HG02885 (cell line): ENCODE measurements at regions not wholly inside any gene's neighbourhood (a gene's known extent, or its start where the extent isn't known, plus 50 kb on each side); places are given as distances from the start of the nearest gene placed in this dataset.
"Not testable (repeated sequence)": the region's sequence is repeated elsewhere in the genome, so short reads cannot be mapped to it uniquely, and the experiment has no call there.

ENCODE experiments used
- ATAC-seq: cut with Tn5 transposase; IDR thresholded peaks from one replicate; pipeline ENCODE4 v1.9.1; 2021; ENCODE audit warnings: mild to moderate bottlenecking; ENCODE audit not compliant: unreplicated experiment, poor library complexity

DNA sequence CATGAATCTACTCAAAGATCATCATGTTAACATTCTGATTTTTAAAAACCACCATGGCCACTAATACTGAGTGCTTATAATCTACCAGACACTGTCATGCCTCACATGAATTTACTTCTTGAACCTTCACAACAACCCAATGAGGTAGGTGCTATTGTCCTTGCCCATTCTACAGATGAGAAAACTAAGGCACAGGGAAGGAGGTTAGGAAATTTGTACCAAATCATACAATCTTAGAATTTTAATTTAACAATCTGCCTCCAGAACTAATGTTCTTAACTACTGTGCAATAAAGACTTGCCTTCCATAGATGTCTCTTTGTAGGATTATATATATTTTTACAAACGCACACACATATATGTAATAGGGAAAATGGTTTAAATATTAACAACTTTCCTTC lies 269.5 kb downstream of the ALDH8A1 start:
- no peak for ATAC-seq

- ATAC-seq: no peak
Observed at GRCh38 chr6:134680021-134680420, 269.9 kb downstream of the ALDH8A1 start.

- ATAC-seq: no peak
Observed at GRCh38 chr6:134678436-134678889, 271.4 kb downstream of the ALDH8A1 start.

DNA sequence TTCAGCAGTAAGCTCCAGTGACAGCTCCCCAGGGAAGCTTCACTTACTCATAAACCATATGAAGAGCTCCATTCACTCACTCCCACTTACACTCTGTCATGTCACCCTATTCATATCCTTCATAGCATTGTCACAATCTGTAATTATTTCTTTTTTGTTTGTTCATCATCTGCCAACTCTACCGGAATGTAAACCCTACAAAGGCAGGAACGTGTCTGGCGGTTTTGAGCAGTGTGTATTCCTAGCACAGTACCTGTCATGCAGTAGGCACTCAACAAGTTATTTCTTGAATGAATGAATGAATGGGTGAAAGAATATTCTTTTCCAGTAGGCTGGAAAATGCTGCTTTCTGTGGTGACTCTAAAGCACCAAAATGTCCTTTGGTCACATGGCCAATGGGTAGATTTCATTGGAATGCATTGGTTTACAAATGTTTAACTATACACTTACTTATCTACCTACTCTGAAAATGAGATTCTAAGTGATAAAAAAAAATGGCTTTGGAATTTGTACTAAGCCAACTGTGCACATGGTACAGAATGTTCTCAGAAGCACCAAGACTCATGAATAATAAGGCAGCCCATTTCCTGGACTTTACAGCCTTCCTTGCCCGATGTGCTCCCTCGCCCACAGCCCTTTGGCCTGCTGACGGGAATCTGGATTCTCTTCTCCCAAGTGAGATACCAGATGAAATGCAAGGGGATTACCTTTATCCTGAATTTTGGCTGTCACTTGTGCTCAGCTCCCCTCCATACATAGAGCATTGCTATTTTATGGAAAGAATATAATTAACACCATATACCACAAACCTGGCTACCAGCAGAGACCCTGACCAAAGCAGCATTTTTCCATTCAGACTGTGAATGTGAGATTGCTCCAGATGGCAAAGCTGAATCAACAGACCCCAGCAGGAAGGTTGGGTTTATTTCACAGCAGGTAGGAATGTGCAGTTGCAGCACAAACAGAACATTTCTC lies 273.3 kb downstream of the ALDH8A1 start:
- no peak for ATAC-seq

GRCh38 chr6:134675110-134676054 lies 274.5 kb downstream of the ALDH8A1 start:
- ATAC-seq: no peak

DNA sequence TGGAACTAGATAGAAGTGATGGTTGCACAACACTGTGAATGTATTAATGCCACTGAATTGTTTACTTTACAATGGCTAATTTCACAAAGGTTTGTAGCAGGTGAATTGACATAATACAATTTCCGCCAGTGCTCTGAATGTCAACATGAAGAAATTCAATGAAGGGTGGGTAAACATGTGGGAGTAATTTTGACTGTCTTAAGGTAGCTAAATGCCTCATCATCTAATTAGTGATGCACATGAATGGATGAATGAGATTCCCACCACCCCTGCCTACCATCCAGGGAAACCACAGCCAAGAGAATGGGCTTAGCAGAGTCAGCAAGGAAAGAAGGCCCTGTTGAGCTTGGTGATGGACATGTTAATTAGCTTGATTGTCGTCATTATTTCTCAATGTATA lies 275.3 kb downstream of the ALDH8A1 start:
- no peak for ATAC-seq

DNA sequence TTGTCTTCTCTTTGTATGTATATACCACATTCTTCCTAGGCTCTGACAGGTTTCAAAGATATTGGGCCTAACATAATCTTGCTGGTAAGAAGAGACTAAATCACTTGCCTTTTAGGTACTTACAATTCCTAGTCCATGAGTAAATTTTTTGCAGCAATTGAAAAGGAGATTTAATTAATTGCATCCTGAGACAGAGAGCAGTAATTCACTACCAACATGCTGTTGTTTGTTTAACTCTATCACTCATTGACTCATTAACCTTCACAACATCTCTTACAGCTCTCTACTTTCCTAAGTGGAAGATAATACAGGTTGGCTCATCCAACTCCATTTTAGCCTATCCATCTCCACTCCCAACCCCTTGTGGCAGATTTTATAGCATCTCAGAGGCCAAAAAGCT lies 280.4 kb downstream of the ALDH8A1 start:
- ATAC-seq: no peak

DNA sequence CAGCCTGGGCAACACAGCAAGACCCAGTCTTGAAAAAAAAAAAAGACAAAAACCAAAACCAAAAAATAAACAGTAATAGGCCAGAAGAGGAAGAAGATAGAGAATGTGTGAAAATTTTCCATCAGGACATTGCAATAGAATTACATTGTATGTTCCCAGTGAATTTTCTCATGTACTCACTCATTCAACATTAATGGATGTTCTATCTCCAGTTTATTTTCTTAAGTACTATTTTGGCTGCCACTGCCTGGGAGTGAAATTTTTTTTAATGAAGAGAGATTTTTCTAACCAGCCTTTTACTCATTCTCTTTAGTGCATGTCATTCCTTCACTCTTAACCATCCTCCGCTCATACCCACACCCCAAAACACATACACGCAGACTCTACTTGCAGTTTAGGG lies 282.8 kb downstream of the ALDH8A1 start:
- ATAC-seq: no peak

DNA sequence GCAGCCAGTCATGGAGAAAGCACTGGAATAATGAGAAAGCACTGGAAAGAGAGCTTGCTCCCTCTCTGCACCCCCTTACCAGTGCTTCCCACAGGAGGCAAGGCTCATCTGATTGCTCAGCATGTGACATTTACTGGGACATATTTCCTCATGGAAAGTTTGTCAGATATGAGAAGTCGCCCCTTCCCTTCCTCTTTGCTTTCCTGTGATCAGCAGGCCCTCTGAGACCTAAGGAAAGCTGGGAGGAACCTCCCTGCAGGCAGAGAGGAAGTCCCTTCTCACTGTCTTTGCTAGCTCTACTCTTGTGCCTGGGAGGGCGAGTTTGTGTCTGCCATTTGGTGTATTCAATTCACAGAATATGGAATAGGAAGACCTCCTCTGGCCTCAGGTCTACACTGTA lies 283.8 kb downstream of the ALDH8A1 start:
- ATAC-seq: no peak

GRCh38 chr6:134665029-134665723 lies 284.7 kb downstream of the ALDH8A1 start:
- ATAC-seq: no peak

GRCh38 chr6:134663800-134664535 lies 285.9 kb downstream of the ALDH8A1 start:
- ATAC-seq: no peak

DNA sequence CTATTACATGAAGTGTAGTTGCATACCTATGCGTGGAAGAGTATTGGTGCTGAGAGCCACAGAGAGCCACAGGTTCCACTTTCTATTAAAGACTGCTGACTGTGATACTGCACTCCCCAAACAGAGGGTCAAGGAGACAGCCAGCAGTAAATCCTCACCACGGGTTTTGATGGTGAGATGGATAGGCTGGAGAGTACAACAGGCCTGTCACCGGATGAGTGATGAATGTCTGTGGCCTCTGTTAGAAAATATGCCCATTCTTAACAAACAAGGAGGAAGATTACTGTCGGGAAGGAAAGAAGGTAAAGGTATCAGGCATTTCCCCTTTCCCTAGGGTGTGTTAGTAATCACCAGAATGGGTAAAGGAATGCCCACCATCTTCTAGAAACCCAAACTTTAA lies 286.5 kb downstream of the ALDH8A1 start:
- ATAC-seq: no peak

GRCh38 chr6:134662077-134662700 lies 287.7 kb downstream of the ALDH8A1 start:
- ATAC-seq: no peak

GRCh38 chr6:134659885-134660284 lies 290.0 kb downstream of the ALDH8A1 start:
- not testable (repeated sequence) for ATAC-seq

DNA sequence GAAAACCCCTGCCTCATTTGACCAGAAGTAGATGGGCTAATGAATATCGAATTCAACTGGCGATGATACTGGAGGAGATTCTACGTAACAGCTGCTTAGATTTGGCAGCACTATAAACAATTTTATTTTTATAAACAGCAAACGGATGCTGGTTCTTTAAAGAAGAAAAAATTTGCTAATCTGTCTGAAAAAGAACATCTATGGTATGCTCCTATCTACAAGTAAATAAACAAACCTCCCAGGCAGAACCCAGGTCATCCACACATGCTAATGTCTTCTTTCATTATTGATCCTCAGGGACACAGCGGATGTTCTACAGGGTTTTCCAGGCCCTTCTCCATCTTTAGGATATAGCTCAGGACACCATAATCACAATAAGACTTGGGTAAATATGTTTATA lies 291.3 kb downstream of the ALDH8A1 start:
- no peak for ATAC-seq

DNA sequence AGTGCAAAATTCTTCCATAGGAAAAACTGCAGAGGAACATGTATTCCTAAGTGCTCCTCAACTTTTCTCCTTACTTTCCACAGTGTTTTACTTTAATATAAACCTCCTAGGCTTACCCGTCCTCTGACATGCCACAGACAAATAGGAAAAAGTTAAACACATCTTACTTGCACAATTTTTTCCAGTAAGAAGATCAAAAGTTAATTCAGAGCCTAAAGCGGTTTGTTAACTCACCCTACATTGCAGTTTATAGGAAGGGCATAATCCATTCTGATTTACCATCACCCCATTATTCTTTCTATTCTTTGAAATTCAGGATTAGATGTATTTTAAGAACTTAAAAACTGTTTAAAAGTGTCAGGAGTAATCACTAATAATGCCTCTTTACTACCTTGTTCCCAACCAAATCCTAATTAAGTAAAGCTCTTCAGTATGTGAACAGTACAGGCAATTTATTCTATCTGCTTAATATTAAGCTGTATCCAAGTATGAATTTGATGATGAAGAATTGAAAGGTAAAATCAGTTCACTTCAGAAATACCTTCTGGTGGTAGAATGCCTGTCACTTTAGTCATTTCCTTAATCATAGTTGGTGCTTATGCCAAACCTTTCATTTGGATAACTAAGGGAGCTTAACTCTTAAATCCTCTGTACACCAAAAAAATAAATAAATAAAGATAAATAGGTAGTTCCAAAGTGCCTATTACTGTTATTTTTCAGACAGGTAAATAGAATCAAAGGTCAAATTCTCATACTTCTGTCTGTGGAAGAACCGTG lies 292.0 kb downstream of the ALDH8A1 start:
- no peak for ATAC-seq

DNA sequence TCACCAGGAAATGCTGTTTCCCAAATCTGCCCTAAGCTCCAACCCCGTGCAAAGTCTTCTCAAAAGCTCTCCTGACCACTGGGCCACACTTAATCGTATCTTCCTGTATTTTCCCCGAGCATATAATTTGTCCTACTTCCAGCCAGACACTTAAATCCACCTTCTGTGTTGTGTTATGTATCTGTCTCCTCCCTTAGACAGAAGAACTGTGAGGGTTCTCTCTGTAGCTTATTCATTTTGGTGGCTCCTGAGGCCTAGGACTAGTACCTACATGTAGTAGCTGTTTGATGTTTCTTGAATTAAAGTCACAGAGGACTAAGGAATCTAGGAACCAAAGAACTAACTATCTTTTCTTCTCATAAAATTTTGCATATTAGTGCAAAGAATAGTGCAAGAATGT lies 292.6 kb downstream of the ALDH8A1 start:
- ATAC-seq: no peak

DNA sequence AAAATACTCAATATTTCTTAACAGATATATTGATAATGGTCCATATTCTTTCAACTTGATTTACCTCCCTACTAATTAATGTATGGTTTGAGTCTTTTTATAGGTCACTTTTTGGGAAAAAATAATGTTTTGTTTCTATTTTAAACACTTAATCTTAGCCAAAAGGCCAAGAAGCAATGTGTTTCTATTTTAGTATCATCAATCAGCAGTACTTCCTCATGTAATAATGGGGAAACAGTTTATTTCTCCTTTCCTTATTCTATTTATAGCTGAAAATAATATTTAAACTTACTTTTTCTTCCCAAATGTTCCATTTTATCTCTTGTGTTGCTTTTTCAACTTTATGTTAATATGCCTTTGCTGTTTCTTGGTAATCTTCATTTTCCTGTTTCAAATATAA lies 295.1 kb downstream of the ALDH8A1 start:
- ATAC-seq: no peak
